Vagina (tissue), 2 donors: ENCODE measurements at regions not wholly inside any gene's neighbourhood (a gene's known extent, or its start where the extent isn't known, plus 50 kb on each side); places are given as distances from the start of the nearest gene placed in this dataset.
"Not testable (repeated sequence)": the region's sequence is repeated elsewhere in the genome, so short reads cannot be mapped to it uniquely, and the experiment has no call there.

Experiments used
- POLR2A ChIP-seq, 2 donors: fragments of 450-650 bp; IDR thresholded peaks; one replicate each; pipeline ENCODE4 v1.6.1; 2017; ENCODE audit warnings: antibody characterized with exemption in 2 of 2, mild to moderate bottlenecking in 2 of 2, moderate library complexity in 2 of 2
- POLR2AphosphoS5 ChIP-seq, 2 donors: sonication (generic); formaldehyde crosslinking; IDR thresholded peaks; one replicate each; pipeline ENCODE4 v1.9.0; 2017; ENCODE audit warnings: antibody characterized with exemption in 2 of 2, mild to moderate bottlenecking in 2 of 2, low read depth in 1 of 2; ENCODE audit not compliant: insufficient read depth in 1 of 2
- TF ChIP-seq, protein P1 (sequence below), 3 experiments: fragments of 450-650 bp in 2 of 3; fragments of 200-600 bp in 1 of 3; sonication (generic) in 1 of 3; IDR thresholded peaks; one replicate each; pipeline ENCODE4 v1.5.1; 2017 to 2019; ENCODE audit warnings: antibody characterized with exemption in 3 of 3, mild to moderate bottlenecking in 2 of 3, moderate library complexity in 2 of 3

DNA sequence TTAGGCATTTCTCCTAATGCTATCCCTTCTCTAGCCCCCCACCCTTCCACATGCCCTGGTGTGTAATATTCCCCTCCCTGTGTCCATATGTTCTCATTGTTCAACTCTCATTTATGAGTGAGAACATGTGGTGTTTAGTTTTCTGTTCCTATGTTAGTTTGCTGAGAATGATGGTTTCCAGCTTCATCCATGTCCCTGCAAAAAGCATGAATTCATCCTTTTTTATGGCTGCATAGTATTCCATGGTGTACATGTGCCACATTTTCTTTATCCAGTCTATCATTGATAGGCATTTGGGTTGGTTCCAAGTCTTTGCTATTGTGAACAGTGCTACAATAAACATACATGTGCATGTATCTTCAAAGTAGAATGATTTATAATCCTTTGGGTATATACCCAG is 161.0 kb upstream of the ZNF644 start:
- TF ChIP-seq, protein P1, sequence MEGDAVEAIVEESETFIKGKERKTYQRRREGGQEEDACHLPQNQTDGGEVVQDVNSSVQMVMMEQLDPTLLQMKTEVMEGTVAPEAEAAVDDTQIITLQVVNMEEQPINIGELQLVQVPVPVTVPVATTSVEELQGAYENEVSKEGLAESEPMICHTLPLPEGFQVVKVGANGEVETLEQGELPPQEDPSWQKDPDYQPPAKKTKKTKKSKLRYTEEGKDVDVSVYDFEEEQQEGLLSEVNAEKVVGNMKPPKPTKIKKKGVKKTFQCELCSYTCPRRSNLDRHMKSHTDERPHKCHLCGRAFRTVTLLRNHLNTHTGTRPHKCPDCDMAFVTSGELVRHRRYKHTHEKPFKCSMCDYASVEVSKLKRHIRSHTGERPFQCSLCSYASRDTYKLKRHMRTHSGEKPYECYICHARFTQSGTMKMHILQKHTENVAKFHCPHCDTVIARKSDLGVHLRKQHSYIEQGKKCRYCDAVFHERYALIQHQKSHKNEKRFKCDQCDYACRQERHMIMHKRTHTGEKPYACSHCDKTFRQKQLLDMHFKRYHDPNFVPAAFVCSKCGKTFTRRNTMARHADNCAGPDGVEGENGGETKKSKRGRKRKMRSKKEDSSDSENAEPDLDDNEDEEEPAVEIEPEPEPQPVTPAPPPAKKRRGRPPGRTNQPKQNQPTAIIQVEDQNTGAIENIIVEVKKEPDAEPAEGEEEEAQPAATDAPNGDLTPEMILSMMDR (IDR thresholded peaks at IDR 0.05): not testable (repeated sequence)
- not testable (repeated sequence) for TF ChIP-seq POLR2AphosphoS5 (IDR thresholded peaks at IDR 0.05; ENCODE audit: insufficient read depth in 1 of 2, low read depth in 1 of 2); POLR2A (IDR thresholded peaks at IDR 0.05)
